OCI-LY1 (cell line): ENCODE measurements at regions not wholly inside any gene's neighbourhood (a gene's known extent, or its start where the extent isn't known, plus 50 kb on each side); places are given as distances from the start of the nearest gene placed in this dataset.

ENCODE experiments used
- EZH2 ChIP-seq: fragments of 200-600 bp; sonication (generic), shearing (Covaris generic); IDR thresholded peaks from 2 replicates; pipeline ENCODE4 v1.8.0; 2017; ENCODE audit warnings: borderline replicate concordance, mixed run types, mild to moderate bottlenecking, antibody characterized with exemption, low read length, moderate library complexity, mixed read lengths
- TF ChIP-seq, protein P1 (sequence below): fragments of 200-600 bp; sonication (generic), shearing (Covaris generic); IDR thresholded peaks from 2 replicates; pipeline ENCODE4 v1.5.1; 2017; ENCODE audit warnings: mild to moderate bottlenecking, antibody characterized with exemption, low read length, moderate library complexity, mixed read lengths

DNA sequence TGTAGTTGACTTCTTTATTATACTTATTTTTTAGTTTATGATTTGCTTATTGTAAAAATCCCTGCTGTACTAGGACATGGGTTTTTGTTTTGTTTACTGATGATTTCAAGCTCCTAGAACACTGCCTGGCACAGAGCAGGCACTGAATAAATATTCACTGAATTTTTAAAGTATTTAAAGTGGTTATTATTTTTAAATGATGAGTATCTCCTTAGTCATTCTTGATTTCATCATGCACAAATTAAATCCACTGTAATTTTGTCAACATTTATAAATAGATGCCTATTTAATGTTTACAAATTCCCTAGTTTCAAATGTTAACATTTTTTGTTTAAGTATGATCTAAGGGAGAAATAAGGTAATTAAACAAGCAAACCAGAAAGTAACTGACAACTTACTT is 367.9 kb upstream of the SLIT2 start:
- TF ChIP-seq, protein P1, sequence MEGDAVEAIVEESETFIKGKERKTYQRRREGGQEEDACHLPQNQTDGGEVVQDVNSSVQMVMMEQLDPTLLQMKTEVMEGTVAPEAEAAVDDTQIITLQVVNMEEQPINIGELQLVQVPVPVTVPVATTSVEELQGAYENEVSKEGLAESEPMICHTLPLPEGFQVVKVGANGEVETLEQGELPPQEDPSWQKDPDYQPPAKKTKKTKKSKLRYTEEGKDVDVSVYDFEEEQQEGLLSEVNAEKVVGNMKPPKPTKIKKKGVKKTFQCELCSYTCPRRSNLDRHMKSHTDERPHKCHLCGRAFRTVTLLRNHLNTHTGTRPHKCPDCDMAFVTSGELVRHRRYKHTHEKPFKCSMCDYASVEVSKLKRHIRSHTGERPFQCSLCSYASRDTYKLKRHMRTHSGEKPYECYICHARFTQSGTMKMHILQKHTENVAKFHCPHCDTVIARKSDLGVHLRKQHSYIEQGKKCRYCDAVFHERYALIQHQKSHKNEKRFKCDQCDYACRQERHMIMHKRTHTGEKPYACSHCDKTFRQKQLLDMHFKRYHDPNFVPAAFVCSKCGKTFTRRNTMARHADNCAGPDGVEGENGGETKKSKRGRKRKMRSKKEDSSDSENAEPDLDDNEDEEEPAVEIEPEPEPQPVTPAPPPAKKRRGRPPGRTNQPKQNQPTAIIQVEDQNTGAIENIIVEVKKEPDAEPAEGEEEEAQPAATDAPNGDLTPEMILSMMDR = no peak
- TF ChIP-seq EZH2 = no peak
